ENCODE measurements at regions not wholly inside any gene's neighbourhood (a gene's known extent, or its start where the extent isn't known, plus 50 kb on each side); places are given as distances from the start of the nearest gene placed in this dataset.

GRCh38 chr21:35222541-35222941 lies 173.4 kb upstream of the RUNX1 start:
- no peaks in the 10 kb centered on the region for H3K27me3 ChIP-seq
- no peak for DNase-seq

GRCh38 chr21:35222021-35222420 lies 172.9 kb upstream of the RUNX1 start:
- ATAC-seq (peak in 2 of 4 donors; percentile 32 to 40), DNase-seq (no peak)
- Histone ChIP-seq H3K4me1 (peaks cover 0 to 34% (median 15%) of the 10 kb centered on the region in 12 donors), H3K27me3 (no peaks in the 10 kb centered on the region), H3K4me3 (no peak overlapping the region), H3K27ac (peak overlapping the region in 5 of 12 donors; percentile 43 to 72 (median 52)), H3K9me3 (no peaks in the 10 kb centered on the region), H3K36me3 (no peaks in the 10 kb centered on the region)
- TF ChIP-seq CTCF (IDR thresholded peaks at IDR 0.05) (no peak), POLR2A (IDR thresholded peaks at IDR 0.05) (no peak)
- intact Hi-C loops (cut with DNase I), result no loop called here
- WGBS, 4 donors, result 68 to 73% (median 70%) methylated on average over 3 of the region's 3 CpGs

More at GRCh38 chr21:35222541-35222941, 173.4 kb upstream of the RUNX1 start:
- H3K36me3 ChIP-seq, result no peaks in the 10 kb centered on the region
- no peak for TF ChIP-seq POLR2A (IDR thresholded peaks at IDR 0.05)
- TF ChIP-seq CTCF (IDR thresholded peaks at IDR 0.05), result no peak
- peak in 2 of 4 donors; percentile 40 to 49 for ATAC-seq
- H3K4me3 ChIP-seq, result no peak overlapping the region
- H3K9me3 ChIP-seq, result no peaks in the 10 kb centered on the region
- 37 to 59% (median 49%) methylated on average over 3 of the region's 3 CpGs for WGBS, 4 donors
- peaks cover 0 to 38% (median 15%) of the 10 kb centered on the region in 12 donors for H3K4me1 ChIP-seq
- H3K27ac ChIP-seq, result peak overlapping the region in 8 of 12 donors; percentile 2 to 72 (median 50)
- intact Hi-C loops (cut with DNase I), result no loop called here

DNA sequence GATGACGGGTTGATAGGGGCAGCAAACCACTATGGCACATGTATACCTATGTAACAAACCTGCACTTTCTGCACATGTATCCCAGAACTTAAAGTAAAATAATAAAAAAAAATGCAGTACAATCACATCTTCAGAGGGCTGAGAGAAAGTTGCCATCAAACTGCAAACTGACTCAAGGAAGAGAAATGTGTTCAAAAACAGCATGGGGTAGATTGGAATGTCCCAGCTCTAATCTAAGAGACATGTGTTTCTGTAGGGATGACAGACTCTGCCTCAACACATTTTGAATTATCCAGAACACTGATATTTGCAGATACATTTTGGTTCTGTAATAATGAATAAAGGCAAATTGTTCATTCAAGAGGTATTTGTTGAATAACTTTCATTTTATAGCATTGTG lies 171.2 kb upstream of the RUNX1 start:
- Histone ChIP-seq H3K36me3 (no peaks in the 10 kb centered on the region), H3K27me3 (no peaks in the 10 kb centered on the region), H3K4me1 (peaks cover 0 to 19% (median 9%) of the 10 kb centered on the region in 12 donors), H3K27ac (no peak overlapping the region), H3K9me3 (no peaks in the 10 kb centered on the region), H3K4me3 (no peak overlapping the region)
- no peak for TF ChIP-seq POLR2A (IDR thresholded peaks at IDR 0.05)
- no peak for TF ChIP-seq CTCF (IDR thresholded peaks at IDR 0.05)
- 92 to 98% (median 93%) methylated on average over 1 of the region's 1 CpG for WGBS, 4 donors
- DNase-seq, result no peak
- no peak for ATAC-seq
- intact Hi-C loops (cut with DNase I), result no loop called here

- TF ChIP-seq CTCF (IDR thresholded peaks at IDR 0.05), result no peak
- no peak for TF ChIP-seq POLR2A (IDR thresholded peaks at IDR 0.05)
- H3K27me3 ChIP-seq, result no peaks in the 10 kb centered on the region
- ATAC-seq (no peak), DNase-seq (no peak)
- WGBS, 4 donors, result 83 to 96% (median 90%) methylated on average over 2 of the region's 2 CpGs
- intact Hi-C loops (cut with DNase I), result no loop called here
- H3K4me1 ChIP-seq, result peaks cover 0 to 19% (median 9%) of the 10 kb centered on the region in 12 donors
- H3K27ac ChIP-seq, result no peak overlapping the region
- H3K36me3 ChIP-seq, result no peaks in the 10 kb centered on the region
- no peak overlapping the region for H3K4me3 ChIP-seq
- H3K9me3 ChIP-seq, result no peaks in the 10 kb centered on the region
Measured at GRCh38 chr21:35219719-35220118, 170.6 kb upstream of the RUNX1 start.

Data from heart left ventricle (tissue), 16 donors.